KMS-11 (cell line): ENCODE measurements at regions not wholly inside any gene's neighbourhood (a gene's known extent, or its start where the extent isn't known, plus 50 kb on each side); places are given as distances from the start of the nearest gene placed in this dataset.

ENCODE experiments used
- H2AFZ ChIP-seq: fragments of 200-600 bp; sonication (generic); 2 replicates; pipeline ENCODE4 v1.6.1; 2016; ENCODE audit warnings: antibody characterized with exemption, mixed run types, low read depth
- H3K27ac ChIP-seq: fragments of 200-600 bp; sonication (generic); 2 replicates; pipeline ENCODE4 v1.6.1; 2016; ENCODE audit warnings: mild to moderate bottlenecking, mixed run types
- H3K27me3 ChIP-seq: fragments of 200-600 bp; sonication (generic); 2 replicates; pipeline ENCODE4 v1.6.1; 2017; ENCODE audit warnings: mild to moderate bottlenecking, low read depth, mixed run types, moderate library complexity; ENCODE audit not compliant: insufficient read depth
- H3K36me3 ChIP-seq: fragments of 200-600 bp; sonication (generic); 2 replicates; pipeline ENCODE4 v1.6.1; 2017; ENCODE audit warnings: mild to moderate bottlenecking, mixed run types; ENCODE audit not compliant: insufficient read depth
- H3K4me1 ChIP-seq: fragments of 200-600 bp; sonication (generic); 2 replicates; pipeline ENCODE4 v1.6.1; 2016; ENCODE audit warnings: mild to moderate bottlenecking, low read depth, mixed run types; ENCODE audit not compliant: poor library complexity, severe bottlenecking
- H3K4me2 ChIP-seq: fragments of 200-600 bp; sonication (generic); 2 replicates; pipeline ENCODE4 v1.7.0; 2016; ENCODE audit warnings: mild to moderate bottlenecking, mixed run types
- H3K4me3 ChIP-seq: fragments of 200-600 bp; sonication (generic); IDR thresholded peaks from 2 replicates; pipeline ENCODE4 v1.6.1; 2017; ENCODE audit warnings: low read depth, low read length, mixed read lengths; ENCODE audit not compliant: insufficient read depth
- H3K79me2 ChIP-seq: fragments of 200-600 bp; sonication (generic); 2 replicates; pipeline ENCODE4 v1.6.1; 2016; ENCODE audit warnings: low read depth, mixed run types; ENCODE audit not compliant: insufficient read depth
- H3K9ac ChIP-seq: fragments of 200-600 bp; sonication (generic); 2 replicates; pipeline ENCODE4 v1.6.1; 2016; ENCODE audit warnings: mild to moderate bottlenecking, mixed run types
- H4K20me1 ChIP-seq: fragments of 200-600 bp; sonication (generic); 2 replicates; pipeline ENCODE4 v1.6.1; 2016; ENCODE audit warnings: mild to moderate bottlenecking, mixed run types; ENCODE audit not compliant: insufficient read depth
- TF ChIP-seq, protein P1 (sequence below): fragments of 200-600 bp; sonication (generic); conservative IDR thresholded peaks from 2 replicates; pipeline ENCODE4 v1.6.1; 2017; ENCODE audit warnings: low read depth, mild to moderate bottlenecking, antibody characterized with exemption, low read length, moderate library complexity, mixed read lengths

DNA sequence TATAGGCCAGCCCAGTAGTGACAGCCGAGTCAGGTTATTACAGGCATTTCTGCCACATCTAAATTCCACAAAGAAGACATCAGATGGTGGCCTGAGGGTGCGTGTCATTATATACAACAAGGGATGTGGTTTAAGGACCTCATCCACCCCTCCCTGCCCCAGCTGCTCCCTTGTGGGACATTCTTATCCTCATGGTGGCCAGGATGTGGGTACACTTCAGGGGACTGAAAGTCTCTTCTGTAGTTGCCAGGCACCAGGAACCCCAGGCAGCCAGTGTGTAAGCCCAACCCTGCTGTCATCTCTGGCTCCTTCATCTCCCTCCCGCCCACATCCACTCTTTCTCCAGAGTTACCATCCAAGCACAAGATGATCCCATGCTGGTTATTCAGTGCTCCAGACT, 224.9 kb upstream of the TOPAZ1 start:
- Histone ChIP-seq H3K79me2 (no peaks in the 10 kb centered on the region), H3K9ac (no peak overlapping the region), H4K20me1 (no peaks in the 10 kb centered on the region), H3K27ac (no peak overlapping the region), H3K4me1 (peaks cover 18% of the 10 kb centered on the region), H3K4me2 (no peak overlapping the region), H3K27me3 (no peaks in the 10 kb centered on the region), H3K4me3 (no peak overlapping the region), H2AFZ (no peak overlapping the region), H3K36me3 (no peaks in the 10 kb centered on the region)
- TF ChIP-seq, protein P1, sequence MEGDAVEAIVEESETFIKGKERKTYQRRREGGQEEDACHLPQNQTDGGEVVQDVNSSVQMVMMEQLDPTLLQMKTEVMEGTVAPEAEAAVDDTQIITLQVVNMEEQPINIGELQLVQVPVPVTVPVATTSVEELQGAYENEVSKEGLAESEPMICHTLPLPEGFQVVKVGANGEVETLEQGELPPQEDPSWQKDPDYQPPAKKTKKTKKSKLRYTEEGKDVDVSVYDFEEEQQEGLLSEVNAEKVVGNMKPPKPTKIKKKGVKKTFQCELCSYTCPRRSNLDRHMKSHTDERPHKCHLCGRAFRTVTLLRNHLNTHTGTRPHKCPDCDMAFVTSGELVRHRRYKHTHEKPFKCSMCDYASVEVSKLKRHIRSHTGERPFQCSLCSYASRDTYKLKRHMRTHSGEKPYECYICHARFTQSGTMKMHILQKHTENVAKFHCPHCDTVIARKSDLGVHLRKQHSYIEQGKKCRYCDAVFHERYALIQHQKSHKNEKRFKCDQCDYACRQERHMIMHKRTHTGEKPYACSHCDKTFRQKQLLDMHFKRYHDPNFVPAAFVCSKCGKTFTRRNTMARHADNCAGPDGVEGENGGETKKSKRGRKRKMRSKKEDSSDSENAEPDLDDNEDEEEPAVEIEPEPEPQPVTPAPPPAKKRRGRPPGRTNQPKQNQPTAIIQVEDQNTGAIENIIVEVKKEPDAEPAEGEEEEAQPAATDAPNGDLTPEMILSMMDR = no peak

DNA sequence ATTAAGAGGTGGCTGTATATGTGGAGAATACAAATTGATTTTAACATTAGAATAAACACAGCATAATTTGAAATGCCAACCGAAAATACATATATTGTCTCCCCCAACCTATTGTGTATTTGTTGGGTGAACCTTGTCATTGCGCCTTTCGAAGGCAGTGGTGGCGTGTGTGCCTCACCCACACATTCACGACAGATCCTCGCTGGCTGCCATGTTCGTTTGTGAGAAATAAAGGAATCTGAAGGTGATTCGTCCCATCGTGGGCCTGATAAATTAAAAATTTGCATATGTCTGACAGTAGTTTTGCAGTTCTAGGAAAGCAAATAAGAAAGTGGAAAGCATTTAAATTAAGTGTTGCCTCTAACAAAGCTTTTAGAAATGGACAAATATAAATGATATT, 222.8 kb upstream of the TOPAZ1 start:
- Histone ChIP-seq H3K79me2 (no peaks in the 10 kb centered on the region), H3K9ac (no peak overlapping the region), H3K4me1 (peaks cover 18% of the 10 kb centered on the region), H3K36me3 (no peaks in the 10 kb centered on the region), H3K27ac (no peak overlapping the region), H3K4me3 (no peak overlapping the region), H2AFZ (no peak overlapping the region), H4K20me1 (no peaks in the 10 kb centered on the region), H3K4me2 (no peak overlapping the region), H3K27me3 (no peaks in the 10 kb centered on the region)
- TF ChIP-seq, protein P1 = no peak

DNA sequence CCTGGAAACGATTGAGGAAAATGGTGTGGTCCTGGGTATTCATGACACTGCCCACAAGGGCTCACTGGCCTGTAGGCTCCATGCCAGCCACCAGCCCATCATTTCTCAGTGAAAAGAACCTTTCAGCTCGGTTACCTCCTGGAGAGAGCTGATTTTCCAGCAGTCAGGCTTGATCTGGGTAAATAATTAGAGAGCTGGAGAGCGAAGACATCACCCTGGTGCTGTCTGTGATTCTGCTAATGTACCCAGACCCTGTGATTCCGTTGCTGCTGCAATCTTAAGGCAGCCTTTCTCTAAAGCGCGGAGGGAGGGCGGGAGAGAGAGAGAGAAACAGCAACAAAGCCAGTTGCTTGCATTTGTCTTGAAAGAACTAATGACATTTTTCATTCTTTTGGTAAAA, 221.9 kb upstream of the TOPAZ1 start:
- TF ChIP-seq, protein P1 = no peak
- peaks cover 18% of the 10 kb centered on the region for H3K4me1 ChIP-seq
- H3K27ac ChIP-seq = no peak overlapping the region
- H4K20me1 ChIP-seq = no peaks in the 10 kb centered on the region
- H2AFZ ChIP-seq = no peak overlapping the region
- H3K4me2 ChIP-seq = no peak overlapping the region
- no peaks in the 10 kb centered on the region for H3K36me3 ChIP-seq
- no peaks in the 10 kb centered on the region for H3K79me2 ChIP-seq
- no peak overlapping the region for H3K9ac ChIP-seq
- no peak overlapping the region for H3K4me3 ChIP-seq
- no peaks in the 10 kb centered on the region for H3K27me3 ChIP-seq

DNA sequence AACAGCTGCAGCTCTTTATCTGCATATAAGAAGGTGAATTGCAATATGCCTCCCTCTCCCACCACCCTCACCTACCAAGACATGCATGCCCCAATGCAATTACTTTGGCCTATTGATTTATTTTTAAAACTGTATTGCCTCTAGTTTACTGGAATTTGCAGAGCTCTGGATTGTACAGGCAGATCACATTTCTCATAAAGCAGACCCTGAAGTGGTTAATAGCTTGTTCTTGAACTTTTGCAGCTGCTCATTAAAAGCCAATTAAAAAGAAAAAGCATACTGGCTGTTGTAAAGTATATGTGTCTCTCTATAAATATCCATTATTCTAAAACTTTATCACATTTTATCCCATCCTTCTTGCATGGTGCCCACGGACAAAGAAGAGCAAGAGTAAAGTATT, 221.5 kb upstream of the TOPAZ1 start:
- Histone ChIP-seq H3K27me3 (no peaks in the 10 kb centered on the region), H3K36me3 (no peaks in the 10 kb centered on the region), H3K27ac (no peak overlapping the region), H3K4me2 (no peak overlapping the region), H3K4me3 (no peak overlapping the region), H2AFZ (no peak overlapping the region), H3K79me2 (no peaks in the 10 kb centered on the region), H3K4me1 (peaks cover 18% of the 10 kb centered on the region), H3K9ac (no peak overlapping the region), H4K20me1 (no peaks in the 10 kb centered on the region)
- TF ChIP-seq, protein P1 = no peak
